Breast epithelium (tissue), 3 donors: ENCODE measurements at regions not wholly inside any gene's neighbourhood (a gene's known extent, or its start where the extent isn't known, plus 50 kb on each side); places are given as distances from the start of the nearest gene placed in this dataset.

Experiments
- CTCF ChIP-seq, 3 donors: fragments of 450-650 bp; IDR thresholded peaks; one replicate each; pipeline ENCODE4 v1.5.1; 2016 to 2017; ENCODE audit warnings: antibody characterized with exemption in 3 of 3, mild to moderate bottlenecking in 3 of 3, moderate library complexity in 3 of 3
- POLR2A ChIP-seq: fragments of 450-650 bp; IDR thresholded peaks from one replicate; pipeline ENCODE4 v1.6.1; 2016; ENCODE audit warnings: antibody characterized with exemption, mild to moderate bottlenecking, moderate library complexity
- POLR2AphosphoS5 ChIP-seq, 3 donors: sonication (generic); formaldehyde crosslinking; IDR thresholded peaks; one replicate each; pipeline ENCODE4 v1.6.1; 2017; ENCODE audit warnings: antibody characterized with exemption in 3 of 3

GRCh38 chr10:54908019-54908418, 107.0 kb upstream of the PCDH15 start:
- no peak for TF ChIP-seq CTCF (IDR thresholded peaks at IDR 0.05)
- no peak for TF ChIP-seq POLR2A
- no peak for TF ChIP-seq POLR2AphosphoS5 (IDR thresholded peaks at IDR 0.05)
